B cell (primary cell): ENCODE measurements at regions not wholly inside any gene's neighbourhood (a gene's known extent, or its start where the extent isn't known, plus 50 kb on each side); places are given as distances from the start of the nearest gene placed in this dataset.

ENCODE experiments used
- EZH2 ChIP-seq: IDR thresholded peaks from 2 replicates; pipeline ENCODE4 v1.6.1; 2012; ENCODE audit warnings: borderline replicate concordance, low read depth, mild to moderate bottlenecking, moderate library complexity, low read length; ENCODE audit not compliant: insufficient read depth, poor library complexity, severe bottlenecking
- TF ChIP-seq, protein P1 (sequence below): fragments of 200-600 bp; IDR thresholded peaks from one replicate; pipeline ENCODE4 v1.8.0; 2022; ENCODE audit warnings: antibody characterized with exemption, mild to moderate bottlenecking

DNA sequence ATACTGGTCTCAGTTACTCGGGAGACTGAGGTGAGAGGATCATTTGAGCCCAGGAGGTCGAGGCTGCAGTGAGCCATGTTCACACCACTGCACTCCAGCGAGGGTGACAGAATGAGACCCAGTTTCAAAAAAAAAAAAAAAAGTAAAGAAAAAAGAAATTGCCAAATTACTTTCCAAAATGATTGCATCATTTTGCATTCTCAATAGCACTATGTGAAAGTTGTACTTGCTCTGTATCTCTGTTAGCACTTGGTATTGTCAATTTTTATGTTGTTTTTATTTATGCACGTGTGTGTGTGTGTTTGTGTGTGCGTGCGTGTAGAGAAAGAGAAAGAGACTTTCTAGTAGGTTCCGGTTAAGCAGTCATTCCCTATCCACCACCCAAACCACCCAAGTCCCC, 328.4 kb downstream of the RAB3C start:
- TF ChIP-seq, protein P1, sequence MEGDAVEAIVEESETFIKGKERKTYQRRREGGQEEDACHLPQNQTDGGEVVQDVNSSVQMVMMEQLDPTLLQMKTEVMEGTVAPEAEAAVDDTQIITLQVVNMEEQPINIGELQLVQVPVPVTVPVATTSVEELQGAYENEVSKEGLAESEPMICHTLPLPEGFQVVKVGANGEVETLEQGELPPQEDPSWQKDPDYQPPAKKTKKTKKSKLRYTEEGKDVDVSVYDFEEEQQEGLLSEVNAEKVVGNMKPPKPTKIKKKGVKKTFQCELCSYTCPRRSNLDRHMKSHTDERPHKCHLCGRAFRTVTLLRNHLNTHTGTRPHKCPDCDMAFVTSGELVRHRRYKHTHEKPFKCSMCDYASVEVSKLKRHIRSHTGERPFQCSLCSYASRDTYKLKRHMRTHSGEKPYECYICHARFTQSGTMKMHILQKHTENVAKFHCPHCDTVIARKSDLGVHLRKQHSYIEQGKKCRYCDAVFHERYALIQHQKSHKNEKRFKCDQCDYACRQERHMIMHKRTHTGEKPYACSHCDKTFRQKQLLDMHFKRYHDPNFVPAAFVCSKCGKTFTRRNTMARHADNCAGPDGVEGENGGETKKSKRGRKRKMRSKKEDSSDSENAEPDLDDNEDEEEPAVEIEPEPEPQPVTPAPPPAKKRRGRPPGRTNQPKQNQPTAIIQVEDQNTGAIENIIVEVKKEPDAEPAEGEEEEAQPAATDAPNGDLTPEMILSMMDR, result no peak
- no peak for TF ChIP-seq EZH2
